Stomach (tissue), 8 donors: ENCODE measurements at regions not wholly inside any gene's neighbourhood (a gene's known extent, or its start where the extent isn't known, plus 50 kb on each side); places are given as distances from the start of the nearest gene placed in this dataset.

Experiments used
- DNase-seq, 2 donors: peaks; one replicate each; pipeline versions ENCODE4 v3.0.0 to v3.0.0-alpha.2; 2013 to 2019
- H3K27ac ChIP-seq, 5 donors: fragments of 200-600 bp in 4 of 5; sonication (generic) in 4 of 5; one replicate each; pipeline ENCODE4 v1.5.1; 2013 to 2019; ENCODE audit warnings: mild to moderate bottlenecking in 1 of 5, moderate library complexity in 1 of 5
- H3K27me3 ChIP-seq, 3 donors: fragments of 200-600 bp; sonication (generic); one replicate each; pipeline ENCODE4 v1.5.1; 2017 to 2019; ENCODE audit warnings: mixed run types in 1 of 3
- H3K36me3 ChIP-seq, 4 donors: fragments of 200-600 bp; sonication (generic); 1 replicate in 3 of 4; 2 replicates in 1 of 4; pipeline ENCODE4 v1.5.1; 2016 to 2019
- H3K4me1 ChIP-seq, 4 donors: fragments of 200-600 bp; sonication (generic); one replicate each; pipeline ENCODE4 v1.5.1; 2016 to 2019
- H3K4me3 ChIP-seq, 4 donors: fragments of 200-600 bp; sonication (generic) in 3 of 4; one replicate each; pipeline ENCODE4 v1.5.1; 2016 to 2019; ENCODE audit warnings: mild to moderate bottlenecking in 1 of 4
- H3K9me3 ChIP-seq, 4 donors: fragments of 200-600 bp; sonication (generic); one replicate each; pipeline ENCODE4 v1.5.1; 2016 to 2019
- CTCF ChIP-seq, 7 experiments: fragments of 450-650 bp in 4 of 7; fragments of 200-600 bp in 3 of 7; sonication (generic) in 3 of 7; IDR thresholded peaks; one replicate each; pipeline ENCODE4 v1.5.1; 2016 to 2019; ENCODE audit warnings: antibody characterized with exemption in 7 of 7, control low read depth in 2 of 7, mild to moderate bottlenecking in 1 of 7
- EP300 ChIP-seq: sonication (generic); formaldehyde crosslinking; IDR thresholded peaks from one replicate; pipeline ENCODE4 v1.6.1; 2017; ENCODE audit warnings: antibody characterized with exemption
- POLR2A ChIP-seq, 4 donors: fragments of 450-650 bp; IDR thresholded peaks; one replicate each; pipeline ENCODE4 v1.6.1; 2016; ENCODE audit warnings: antibody characterized with exemption in 4 of 4, control low read depth in 2 of 4, mild to moderate bottlenecking in 1 of 4, moderate library complexity in 1 of 4
- POLR2AphosphoS5 ChIP-seq, 3 donors: sonication (generic); formaldehyde crosslinking; IDR thresholded peaks; one replicate each; pipeline ENCODE4 v1.6.1; 2016; ENCODE audit warnings: antibody characterized with exemption in 3 of 3
- WGBS, 5 donors: extraction: QIAGEN DNeasy Blood & Tissue Kit in 3 of 5; methylation state at CpG; one replicate each; pipeline versions ENCODE4 v1.1.5 to v1.1.7; 2013 to 2018; 5-methylcytosine and 5-hydroxymethylcytosine counted together
- intact Hi-C: fragments of 100-400 bp; cut with DNase I; formaldehyde crosslinking; loops from one replicate; pipeline ENCODE4 v1.15.1; 2023; ENCODE audit warnings: low total_unique reads
- donor health status: healthy with polysubstance abuse.
- donor health status: Bipolar disorder and iron deficiency.
- donor health status: healthy.

- 41 to 58% (median 54%) methylated on average over 2 of the region's 2 CpGs for WGBS, 5 donors
- no peaks in the 10 kb centered on the region for H3K9me3 ChIP-seq
- no peaks in the 10 kb centered on the region for H3K36me3 ChIP-seq
- intact Hi-C loops: no loop called here
- H3K4me1 ChIP-seq: no peaks in the 10 kb centered on the region
- H3K27ac ChIP-seq: no peak overlapping the region
- TF ChIP-seq EP300 (no peak), CTCF (IDR thresholded peaks at IDR 0.05) (no peak), POLR2AphosphoS5 (IDR thresholded peaks at IDR 0.05) (no peak), POLR2A (IDR thresholded peaks at IDR 0.05) (no peak)
- H3K27me3 ChIP-seq: no peaks in the 10 kb centered on the region
- H3K4me3 ChIP-seq: no peak overlapping the region
- DNase-seq: no peak
These were observed 456.1 kb upstream of the ARRDC3 start for GRCh38 chr5:91839233-91839632.

- no peak for DNase-seq
- no peak overlapping the region for H3K4me3 ChIP-seq
- H3K9me3 ChIP-seq: no peaks in the 10 kb centered on the region
- no peaks in the 10 kb centered on the region for H3K27me3 ChIP-seq
- TF ChIP-seq CTCF (IDR thresholded peaks at IDR 0.05): no peak
- TF ChIP-seq POLR2AphosphoS5 (IDR thresholded peaks at IDR 0.05): no peak
- TF ChIP-seq POLR2A (IDR thresholded peaks at IDR 0.05): no peak
- no peak for TF ChIP-seq EP300
- H3K4me1 ChIP-seq: no peaks in the 10 kb centered on the region
- 84 to 93% (median 90%) methylated on average over 5 of the region's 5 CpGs for WGBS, 5 donors
- intact Hi-C loops: no loop called here
- no peak overlapping the region for H3K27ac ChIP-seq
- H3K36me3 ChIP-seq: no peaks in the 10 kb centered on the region
These were observed 447.3 kb upstream of the ARRDC3 start for GRCh38 chr5:91830361-91830953.

GRCh38 chr5:91825618-91826017 is 442.5 kb upstream of the ARRDC3 start:
- TF ChIP-seq POLR2A (IDR thresholded peaks at IDR 0.05) (no peak), EP300 (no peak), CTCF (IDR thresholded peaks at IDR 0.05) (no peak), POLR2AphosphoS5 (IDR thresholded peaks at IDR 0.05) (no peak)
- intact Hi-C loops: no loop called here
- Histone ChIP-seq H3K27ac (no peak overlapping the region), H3K27me3 (no peaks in the 10 kb centered on the region), H3K9me3 (no peaks in the 10 kb centered on the region), H3K36me3 (no peaks in the 10 kb centered on the region), H3K4me3 (no peak overlapping the region), H3K4me1 (no peaks in the 10 kb centered on the region)
- no peak for DNase-seq
- 49 to 61% (median 57%) methylated on average over 4 of the region's 4 CpGs for WGBS, 5 donors

GRCh38 chr5:91824406-91824805 is 441.3 kb upstream of the ARRDC3 start:
- no peak for DNase-seq
- Histone ChIP-seq H3K27me3 (no peaks in the 10 kb centered on the region), H3K4me3 (no peak overlapping the region), H3K36me3 (no peaks in the 10 kb centered on the region), H3K4me1 (no peaks in the 10 kb centered on the region), H3K9me3 (no peaks in the 10 kb centered on the region), H3K27ac (no peak overlapping the region)
- TF ChIP-seq POLR2AphosphoS5 (IDR thresholded peaks at IDR 0.05): no peak
- TF ChIP-seq EP300: no peak
- TF ChIP-seq CTCF (IDR thresholded peaks at IDR 0.05): no peak
- no peak for TF ChIP-seq POLR2A (IDR thresholded peaks at IDR 0.05)
- intact Hi-C loops: no loop called here
- WGBS, 5 donors: 79 to 91% (median 86%) methylated on average over 2 of the region's 2 CpGs
